GM12873 (cell line): ENCODE measurements at regions not wholly inside any gene's neighbourhood (a gene's known extent, or its start where the extent isn't known, plus 50 kb on each side); places are given as distances from the start of the nearest gene placed in this dataset.

Experiments
- TF ChIP-seq, protein P1 (sequence below): IDR thresholded peaks from 2 replicates; pipeline ENCODE4 v1.5.1; 2012; ENCODE audit warnings: low read depth, mild to moderate bottlenecking, moderate library complexity, low read length, control low read depth; ENCODE audit not compliant: insufficient read depth; ENCODE audit errors: missing control alignments

DNA sequence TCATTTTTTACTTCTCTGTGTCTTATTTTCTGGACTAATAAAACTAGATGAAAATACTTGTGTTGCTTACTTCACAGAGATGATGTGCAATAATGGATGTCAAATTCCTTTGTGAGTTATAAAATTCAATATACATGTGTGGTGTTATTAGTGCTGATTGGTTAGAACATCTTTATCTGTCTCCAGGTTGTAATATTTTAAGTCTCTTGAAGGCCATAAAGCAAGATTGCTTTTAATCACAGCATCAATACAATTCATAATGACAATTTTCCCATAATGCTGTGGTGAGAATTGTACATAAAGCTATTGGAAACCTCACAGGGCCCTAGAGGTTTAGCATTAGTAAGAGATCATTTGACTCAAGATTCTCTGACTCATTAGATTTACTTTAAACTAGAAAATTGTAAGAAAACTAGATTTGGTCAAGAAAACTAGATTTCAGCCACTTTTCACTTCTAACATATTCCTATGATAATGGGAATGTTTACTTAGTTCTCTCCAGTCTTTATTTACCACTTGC, 963.7 kb downstream of the REEP3 start:
- TF ChIP-seq, protein P1, sequence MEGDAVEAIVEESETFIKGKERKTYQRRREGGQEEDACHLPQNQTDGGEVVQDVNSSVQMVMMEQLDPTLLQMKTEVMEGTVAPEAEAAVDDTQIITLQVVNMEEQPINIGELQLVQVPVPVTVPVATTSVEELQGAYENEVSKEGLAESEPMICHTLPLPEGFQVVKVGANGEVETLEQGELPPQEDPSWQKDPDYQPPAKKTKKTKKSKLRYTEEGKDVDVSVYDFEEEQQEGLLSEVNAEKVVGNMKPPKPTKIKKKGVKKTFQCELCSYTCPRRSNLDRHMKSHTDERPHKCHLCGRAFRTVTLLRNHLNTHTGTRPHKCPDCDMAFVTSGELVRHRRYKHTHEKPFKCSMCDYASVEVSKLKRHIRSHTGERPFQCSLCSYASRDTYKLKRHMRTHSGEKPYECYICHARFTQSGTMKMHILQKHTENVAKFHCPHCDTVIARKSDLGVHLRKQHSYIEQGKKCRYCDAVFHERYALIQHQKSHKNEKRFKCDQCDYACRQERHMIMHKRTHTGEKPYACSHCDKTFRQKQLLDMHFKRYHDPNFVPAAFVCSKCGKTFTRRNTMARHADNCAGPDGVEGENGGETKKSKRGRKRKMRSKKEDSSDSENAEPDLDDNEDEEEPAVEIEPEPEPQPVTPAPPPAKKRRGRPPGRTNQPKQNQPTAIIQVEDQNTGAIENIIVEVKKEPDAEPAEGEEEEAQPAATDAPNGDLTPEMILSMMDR, result no peak

DNA sequence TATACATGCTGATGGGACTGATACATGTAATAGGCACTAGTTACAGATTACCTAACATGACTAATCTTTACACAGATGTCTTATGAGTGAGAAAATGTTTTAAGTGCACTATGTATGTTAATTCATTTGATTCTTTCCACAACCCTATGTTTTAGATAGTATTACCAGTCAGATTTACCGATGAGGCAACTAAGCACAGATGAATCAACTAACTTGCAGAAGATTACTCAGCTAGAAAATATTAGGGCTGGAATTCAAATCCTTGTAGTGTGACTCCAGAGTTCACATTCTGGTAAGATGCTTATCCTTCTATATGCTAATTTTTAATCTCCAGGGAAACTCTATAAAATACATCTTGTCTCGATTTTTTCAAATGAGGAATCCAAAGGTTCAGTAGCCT, 964.9 kb downstream of the REEP3 start:
- TF ChIP-seq, protein P1, result no peak

DNA sequence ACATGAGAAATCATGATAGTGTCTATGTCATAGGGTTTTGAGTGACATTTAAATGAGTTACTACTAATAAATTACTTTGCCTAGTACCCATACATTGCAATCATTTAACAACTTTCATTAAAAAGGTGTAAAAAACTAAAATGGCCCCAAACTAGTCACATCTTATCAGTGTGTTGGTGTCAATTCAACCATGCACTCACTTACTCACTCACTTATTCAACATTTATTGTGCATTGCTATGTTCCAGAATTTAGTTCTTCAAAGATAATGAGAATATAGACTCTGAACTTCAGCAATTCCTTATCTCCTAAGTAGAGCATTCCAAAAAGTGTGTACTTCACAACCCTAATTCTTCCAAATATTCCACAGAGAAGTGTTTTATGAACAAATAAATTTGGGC, 965.7 kb downstream of the REEP3 start:
- TF ChIP-seq, protein P1, result no peak

DNA sequence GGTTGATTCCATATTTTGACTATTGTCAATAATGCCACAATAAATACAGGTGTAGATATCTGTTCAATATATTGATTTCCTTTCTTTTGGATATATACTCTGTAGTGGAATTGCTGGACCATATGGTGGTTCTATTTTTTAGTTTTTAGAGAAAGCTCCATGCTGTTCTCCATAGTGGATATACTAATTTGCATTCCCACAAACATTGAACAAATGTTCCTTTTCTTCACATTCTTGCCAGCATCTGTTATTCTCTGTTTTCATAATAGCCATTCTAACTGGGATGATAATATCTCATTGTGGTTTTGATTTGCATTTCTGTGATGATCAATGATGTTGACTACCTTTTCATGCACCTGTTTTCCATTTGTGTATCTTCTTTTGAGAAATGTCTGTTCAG, 973.7 kb downstream of the REEP3 start:
- TF ChIP-seq, protein P1, result no peak

DNA sequence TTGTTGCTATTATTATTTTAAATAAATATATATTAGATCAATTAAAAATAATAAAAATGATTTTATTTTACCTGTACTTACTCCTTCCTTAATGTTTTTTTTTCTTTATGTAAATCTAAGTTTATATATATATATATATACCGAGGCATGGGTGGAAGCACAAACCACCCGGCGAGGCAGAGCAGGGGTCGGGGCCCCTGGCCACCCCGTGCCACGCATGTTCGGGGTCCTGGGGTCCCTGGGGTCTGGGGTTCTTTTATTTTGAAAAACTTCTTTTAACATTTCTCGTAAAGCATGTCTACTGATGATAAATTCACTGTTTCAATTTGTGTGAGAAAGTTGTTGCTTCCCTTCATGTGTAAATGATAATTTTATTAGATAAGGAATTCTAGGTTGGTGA, 976.1 kb downstream of the REEP3 start:
- TF ChIP-seq, protein P1, result no peak

DNA sequence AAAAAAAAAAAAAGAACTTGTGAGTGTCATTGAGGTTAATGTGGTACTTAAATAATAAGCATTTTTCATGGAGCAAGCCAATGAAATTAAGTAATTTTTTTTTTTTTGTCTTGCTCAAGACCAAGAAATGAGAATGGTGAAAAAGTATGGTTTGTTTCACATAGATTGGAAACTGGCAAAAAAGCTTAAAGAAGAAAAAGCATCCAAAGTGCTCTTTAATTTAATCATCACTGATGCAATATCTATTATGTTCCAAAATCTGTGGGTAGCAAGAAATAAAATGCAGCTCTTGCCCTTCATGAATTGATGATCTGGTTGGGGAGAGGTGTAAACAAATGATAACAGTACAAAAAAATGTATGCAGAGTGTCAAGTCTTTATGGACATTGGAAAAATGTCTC, 980.6 kb downstream of the REEP3 start:
- TF ChIP-seq, protein P1, result no peak

DNA sequence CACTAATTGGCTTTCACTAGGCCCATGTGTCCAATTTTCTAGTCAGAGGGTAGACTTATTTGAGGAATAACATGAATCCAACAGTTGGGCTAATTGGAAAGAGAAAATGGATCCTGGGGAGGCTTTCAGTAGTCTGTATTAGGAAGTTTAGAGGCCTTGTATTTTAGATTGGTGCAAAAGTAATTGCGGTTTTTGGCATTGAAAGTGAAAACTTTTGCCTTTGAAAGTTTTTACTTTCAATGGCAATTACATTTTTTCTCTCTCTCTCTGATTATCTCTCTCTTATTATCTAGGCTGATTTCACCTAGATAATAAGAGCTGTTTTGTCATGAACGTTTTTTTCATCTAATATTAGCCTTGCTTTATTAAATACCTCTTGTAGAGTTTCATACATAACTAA, 981.7 kb downstream of the REEP3 start:
- TF ChIP-seq, protein P1, result no peak

DNA sequence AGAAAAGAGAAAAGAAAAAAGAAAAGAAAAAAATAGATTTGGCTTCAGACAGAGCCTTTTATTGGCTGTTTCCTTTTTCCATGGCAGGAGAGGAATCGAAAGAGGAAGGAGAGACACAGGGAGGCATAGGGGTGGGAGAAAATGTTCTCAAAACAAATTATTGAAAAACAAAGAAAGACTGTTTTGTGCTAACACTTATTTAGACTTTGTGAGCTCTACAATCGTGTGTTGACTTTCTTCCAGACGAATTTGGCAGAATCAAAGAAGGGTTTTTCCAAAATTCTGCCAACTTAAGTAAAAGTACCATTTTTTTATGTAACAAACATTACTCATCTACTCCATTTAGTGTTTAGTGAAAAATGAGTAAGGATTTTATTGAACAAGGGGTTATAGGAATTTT, 982.2 kb downstream of the REEP3 start:
- TF ChIP-seq, protein P1, result no peak
